Smooth muscle cell (in vitro differentiated cells): ENCODE measurements at regions not wholly inside any gene's neighbourhood (a gene's known extent, or its start where the extent isn't known, plus 50 kb on each side); places are given as distances from the start of the nearest gene placed in this dataset.

Experiments
- DNase-seq: peaks from one replicate; lab custom pipeline; 2025; ENCODE audit not compliant: unreplicated experiment; lab: John Stamatoyannopoulos, UW
- H2AFZ ChIP-seq: fragments of 200-600 bp; sonication (generic); 2 replicates; pipeline ENCODE4 v1.6.0; 2016; ENCODE audit warnings: antibody characterized with exemption, low read depth, mild to moderate bottlenecking
- H3F3A ChIP-seq: fragments of 200-600 bp; sonication (generic); 2 replicates; pipeline ENCODE4 v1.6.0; 2017; ENCODE audit warnings: antibody characterized with exemption, low read depth
- H3K27ac ChIP-seq: fragments of 200-600 bp; sonication (generic); 2 replicates; pipeline ENCODE4 v1.5.1; 2016; ENCODE audit warnings: low read depth, mild to moderate bottlenecking
- H3K27me3 ChIP-seq: fragments of 200-600 bp; sonication (generic); 2 replicates; pipeline ENCODE4 v1.6.1; 2016; ENCODE audit warnings: low read depth, mild to moderate bottlenecking
- H3K36me3 ChIP-seq: fragments of 200-600 bp; sonication (generic); 2 replicates; pipeline ENCODE4 v1.5.1; 2016; ENCODE audit warnings: low read depth
- H3K4me1 ChIP-seq: fragments of 200-600 bp; sonication (generic); 2 replicates; pipeline ENCODE4 v1.5.1; 2016; ENCODE audit warnings: low read depth
- H3K4me2 ChIP-seq: fragments of 200-600 bp; sonication (generic); 2 replicates; pipeline ENCODE4 v1.6.0; 2016; ENCODE audit warnings: mild to moderate bottlenecking
- H3K4me3 ChIP-seq: fragments of 200-600 bp; sonication (generic); 2 replicates; pipeline ENCODE4 v1.5.1; 2016; ENCODE audit warnings: mild to moderate bottlenecking
- H3K79me2 ChIP-seq: fragments of 200-600 bp; sonication (generic); 2 replicates; pipeline ENCODE4 v1.6.0; 2016; ENCODE audit warnings: low read depth, mild to moderate bottlenecking
- H3K9ac ChIP-seq: fragments of 200-600 bp; sonication (generic); 2 replicates; pipeline ENCODE4 v1.6.0; 2016; ENCODE audit warnings: low read depth
- H3K9me3 ChIP-seq: fragments of 200-600 bp; sonication (generic); replicated peaks from 2 replicates; pipeline ENCODE4 v1.5.1; 2016; ENCODE audit warnings: low read depth
- H4K20me1 ChIP-seq: fragments of 200-600 bp; sonication (generic); 2 replicates; pipeline ENCODE4 v1.6.0; 2016; ENCODE audit warnings: low read depth
- CTCF ChIP-seq: fragments of 200-600 bp; sonication (generic); IDR thresholded peaks from 2 replicates; pipeline ENCODE4 v1.5.1; 2017; ENCODE audit warnings: borderline replicate concordance, mild to moderate bottlenecking, antibody characterized with exemption; ENCODE audit not compliant: insufficient read depth, poor library complexity, severe bottlenecking
- WGBS: methylation state at CpG from one replicate; pipeline ENCODE4 v1.1.7; 2016; ENCODE audit warnings: low lambda C conversion rate; 5-methylcytosine and 5-hydroxymethylcytosine counted together

DNA sequence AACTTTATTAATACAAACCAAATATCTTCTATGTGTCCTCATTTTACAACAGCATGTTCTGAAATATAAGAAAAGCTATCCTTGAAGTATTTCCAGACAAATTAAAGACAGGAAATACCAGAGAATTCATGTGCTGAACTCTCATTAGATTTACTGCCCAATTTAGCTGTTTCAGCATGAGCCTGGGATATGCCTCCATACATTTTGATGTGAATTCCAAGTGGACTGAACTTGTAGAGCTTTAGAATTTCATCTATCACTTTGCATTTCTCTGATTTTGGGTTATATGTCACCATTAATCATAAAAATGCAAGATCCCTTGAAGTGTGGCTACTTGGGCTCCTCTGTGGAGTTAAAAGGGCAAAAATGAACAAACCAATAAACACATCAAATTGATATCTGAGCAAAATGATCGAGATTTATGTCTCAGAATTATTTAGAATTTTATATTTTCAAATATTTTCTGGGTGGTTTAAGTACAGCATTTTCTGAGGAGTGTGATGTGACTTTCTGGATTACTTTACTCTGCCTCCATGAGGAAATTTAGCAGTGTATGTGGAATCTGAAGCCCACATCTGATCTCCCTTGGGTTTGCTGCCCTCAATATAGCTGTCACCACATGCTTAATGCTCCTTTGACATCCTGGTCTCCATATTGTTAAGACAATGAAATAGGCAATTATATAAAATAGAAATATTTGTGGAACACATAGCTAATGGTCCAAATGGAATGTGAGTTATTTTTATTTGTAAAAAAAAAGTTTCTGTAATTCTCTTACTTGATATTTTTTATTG, 206.6 kb upstream of the RBMS1 start:
- H3K4me3 ChIP-seq, result no peak overlapping the region
- H3K9me3 ChIP-seq, result no peaks in the 10 kb centered on the region
- no peak overlapping the region for H3K9ac ChIP-seq
- H3K27ac ChIP-seq, result no peak overlapping the region
- H4K20me1 ChIP-seq, result no peaks in the 10 kb centered on the region
- H3K27me3 ChIP-seq, result no peaks in the 10 kb centered on the region
- no peak for TF ChIP-seq CTCF
- H3K79me2 ChIP-seq, result no peaks in the 10 kb centered on the region
- no peak for DNase-seq
- H3K4me2 ChIP-seq, result peak overlapping the region; percentile 43
- WGBS, result 84% methylated on average over 1 of the region's 1 CpG
- peaks cover 10% of the 10 kb centered on the region for H3K4me1 ChIP-seq
- no peaks in the 10 kb centered on the region for H3F3A ChIP-seq
- no peaks in the 10 kb centered on the region for H3K36me3 ChIP-seq
- peak overlapping the region; percentile 49 for H2AFZ ChIP-seq

GRCh38 chr2:160701822-160702221, 208.2 kb upstream of the RBMS1 start:
- H3K9ac ChIP-seq, result no peak overlapping the region
- TF ChIP-seq CTCF, result no peak
- H3F3A ChIP-seq, result no peaks in the 10 kb centered on the region
- no peaks in the 10 kb centered on the region for H3K79me2 ChIP-seq
- no peaks in the 10 kb centered on the region for H3K36me3 ChIP-seq
- no peaks in the 10 kb centered on the region for H3K9me3 ChIP-seq
- no peak for DNase-seq
- H3K4me3 ChIP-seq, result no peak overlapping the region
- no peak overlapping the region for H3K27ac ChIP-seq
- H3K4me1 ChIP-seq, result peaks cover 10% of the 10 kb centered on the region
- H2AFZ ChIP-seq, result no peak overlapping the region
- H3K4me2 ChIP-seq, result no peak overlapping the region
- H3K27me3 ChIP-seq, result no peaks in the 10 kb centered on the region
- no peaks in the 10 kb centered on the region for H4K20me1 ChIP-seq
- 57% methylated on average over 3 of the region's 3 CpGs for WGBS

GRCh38 chr2:160702754-160703153, 209.1 kb upstream of the RBMS1 start:
- H3K4me1 ChIP-seq, result peaks cover 10% of the 10 kb centered on the region
- H3K9me3 ChIP-seq, result no peaks in the 10 kb centered on the region
- no peaks in the 10 kb centered on the region for H3K27me3 ChIP-seq
- H3K4me3 ChIP-seq, result no peak overlapping the region
- no peaks in the 10 kb centered on the region for H3K36me3 ChIP-seq
- no peak for TF ChIP-seq CTCF
- no peak for DNase-seq
- H3K27ac ChIP-seq, result no peak overlapping the region
- H2AFZ ChIP-seq, result no peak overlapping the region
- no peak overlapping the region for H3K4me2 ChIP-seq
- no peak overlapping the region for H3K9ac ChIP-seq
- WGBS, result 57% methylated on average over 1 of the region's 1 CpG
- no peaks in the 10 kb centered on the region for H4K20me1 ChIP-seq
- H3K79me2 ChIP-seq, result no peaks in the 10 kb centered on the region
- no peaks in the 10 kb centered on the region for H3F3A ChIP-seq
